Neural cell (in vitro differentiated cells): ENCODE measurements at regions not wholly inside any gene's neighbourhood (a gene's known extent, or its start where the extent isn't known, plus 50 kb on each side); places are given as distances from the start of the nearest gene placed in this dataset.

Experiments used
- H2AFZ ChIP-seq: fragments of 200-600, 300-800 bp; sonication (generic), shearing (Covaris generic); 2 replicates; pipeline ENCODE4 v1.6.0; 2014; ENCODE audit warnings: low read depth, mild to moderate bottlenecking, antibody characterized with exemption, low read length, moderate library complexity
- H3F3A ChIP-seq: fragments of 200-600 bp; shearing (Covaris generic); 2 replicates; pipeline ENCODE4 v1.6.1; 2016; ENCODE audit warnings: mild to moderate bottlenecking, moderate library complexity, mixed read lengths, antibody characterized with exemption, low read length; ENCODE audit not compliant: insufficient read depth, poor library complexity, severe bottlenecking
- H3K27ac ChIP-seq: fragments of 200-600, 300-800 bp; sonication (generic), shearing (Covaris generic); 2 replicates; pipeline ENCODE4 v1.5.1; 2014; ENCODE audit warnings: mild to moderate bottlenecking, low read length, moderate library complexity
- H3K27me3 ChIP-seq: fragments of 300-800, 200-600 bp; sonication (generic), shearing (Covaris generic); 2 replicates; pipeline ENCODE4 v1.6.0; 2014; ENCODE audit warnings: mild to moderate bottlenecking, low read depth, low read length, moderate library complexity; ENCODE audit not compliant: insufficient read depth
- H3K36me3 ChIP-seq: fragments of 300-800, 200-600 bp; sonication (generic), shearing (Covaris generic); 2 replicates; pipeline ENCODE4 v1.5.1; 2014; ENCODE audit warnings: mild to moderate bottlenecking, antibody characterized with exemption, low read length, moderate library complexity; ENCODE audit not compliant: insufficient read depth
- H3K4me2 ChIP-seq: fragments of 300-800, 200-600 bp; sonication (generic), shearing (Covaris generic); 2 replicates; pipeline ENCODE4 v1.6.0; 2014; ENCODE audit warnings: mild to moderate bottlenecking, low read length
- H3K4me3 ChIP-seq: fragments of 300-800, 200-600 bp; sonication (generic), shearing (Covaris generic); 2 replicates; pipeline ENCODE4 v1.5.1; 2014; ENCODE audit warnings: mild to moderate bottlenecking, low read length, moderate library complexity
- H3K79me2 ChIP-seq: fragments of 200-600 bp; shearing (Covaris generic); replicated peaks from 2 replicates; pipeline ENCODE4 v1.6.0; 2014; ENCODE audit warnings: mild to moderate bottlenecking, low read length, moderate library complexity; ENCODE audit not compliant: insufficient read depth
- H3K9ac ChIP-seq: fragments of 300-800, 200-600 bp; sonication (generic), shearing (Covaris generic); 2 replicates; pipeline ENCODE4 v1.6.1; 2016; ENCODE audit warnings: mild to moderate bottlenecking, low read length, mixed read lengths
- H3K9me2 ChIP-seq: fragments of 200-600 bp; shearing (Covaris generic); 2 replicates; pipeline ENCODE4 v1.6.1; 2016; ENCODE audit warnings: mild to moderate bottlenecking, low read length, mixed read lengths; ENCODE audit not compliant: insufficient read depth
- H3K9me3 ChIP-seq: fragments of 200-600, 300-800 bp; sonication (generic), shearing (Covaris generic); 2 replicates; pipeline ENCODE4 v1.6.1; 2016; ENCODE audit warnings: mild to moderate bottlenecking, mixed run types, low read length, moderate library complexity, mixed read lengths
- H4K20me1 ChIP-seq: fragments of 200-600 bp; shearing (Covaris generic); 2 replicates; pipeline ENCODE4 v1.6.1; 2016; ENCODE audit warnings: mild to moderate bottlenecking, mixed run types; ENCODE audit not compliant: insufficient read depth
- CTCF ChIP-seq: fragments of 450-650 bp; IDR thresholded peaks from 2 replicates; pipeline ENCODE4 v1.5.1; 2014; ENCODE audit warnings: antibody characterized with exemption, mild to moderate bottlenecking, moderate library complexity; ENCODE audit not compliant: poor library complexity, severe bottlenecking
- EP300 ChIP-seq: fragments of 450-650 bp; conservative IDR thresholded peaks from 2 replicates; pipeline ENCODE4 v1.6.1; 2014; ENCODE audit warnings: antibody characterized with exemption, mild to moderate bottlenecking, moderate library complexity; ENCODE audit not compliant: poor library complexity, severe bottlenecking
- EZH2 ChIP-seq: fragments of 200-600, 300-800 bp; shearing (Covaris generic), sonication (generic); IDR thresholded peaks from 2 replicates; pipeline ENCODE4 v1.6.1; 2014; ENCODE audit warnings: antibody characterized with exemption, low read length, borderline replicate concordance, mild to moderate bottlenecking; ENCODE audit not compliant: insufficient read depth, poor library complexity, severe bottlenecking
- MXI1 ChIP-seq: fragments of 450-650 bp; conservative IDR thresholded peaks from 2 replicates; pipeline ENCODE4 v1.6.1; 2014; ENCODE audit warnings: antibody characterized with exemption, mild to moderate bottlenecking; ENCODE audit not compliant: poor library complexity, severe bottlenecking
- POLR2AphosphoS5 ChIP-seq: IDR thresholded peaks from 2 replicates; pipeline ENCODE4 v1.6.1; 2012
- RAD21 ChIP-seq: fragments of 450-650 bp; conservative IDR thresholded peaks from 2 replicates; pipeline ENCODE4 v1.6.1; 2014; ENCODE audit warnings: antibody characterized with exemption, mild to moderate bottlenecking, moderate library complexity
- SMC3 ChIP-seq: fragments of 450-650 bp; conservative IDR thresholded peaks from 2 replicates; pipeline ENCODE4 v1.6.1; 2014; ENCODE audit warnings: antibody characterized with exemption, mild to moderate bottlenecking, moderate library complexity; ENCODE audit not compliant: poor library complexity
- TAF1 ChIP-seq: IDR thresholded peaks from 2 replicates; pipeline ENCODE4 v1.6.1; 2012; ENCODE audit warnings: low read depth
- TF ChIP-seq, protein P1 (sequence below): IDR thresholded peaks from 2 replicates; pipeline ENCODE4 v1.6.1; 2012; ENCODE audit warnings: borderline replicate concordance

DNA sequence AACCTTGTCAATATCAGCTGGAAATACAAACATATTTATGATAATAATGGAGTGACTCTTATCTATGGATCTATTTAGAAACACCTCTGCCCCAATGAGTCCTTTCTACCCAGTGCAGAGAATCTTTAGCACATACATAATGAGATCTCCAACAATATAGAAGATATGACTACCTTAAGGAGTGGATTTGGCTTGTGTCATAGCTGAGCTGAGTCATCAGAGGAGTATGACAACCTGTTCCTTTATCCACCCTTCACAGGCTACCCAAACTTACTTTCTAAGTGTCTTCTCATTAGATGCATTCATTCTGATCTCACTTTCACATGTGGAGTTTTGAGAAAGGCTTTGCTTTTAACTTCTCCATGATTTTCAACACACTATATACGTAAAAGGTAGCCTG lies 1218.9 kb downstream of the DSC3 start:
- Histone ChIP-seq H3K27ac (no peak overlapping the region), H3K27me3 (no peaks in the 10 kb centered on the region), H4K20me1 (no peaks in the 10 kb centered on the region), H3F3A (no peaks in the 10 kb centered on the region), H3K9me2 (no peaks in the 10 kb centered on the region), H3K79me2 (no peaks in the 10 kb centered on the region), H3K4me2 (no peak overlapping the region), H2AFZ (no peak overlapping the region), H3K9ac (no peak overlapping the region), H3K9me3 (no peaks in the 10 kb centered on the region), H3K36me3 (no peaks in the 10 kb centered on the region), H3K4me3 (no peak overlapping the region)
- TF ChIP-seq POLR2AphosphoS5 (no peak), SMC3 (no peak), EZH2 (no peak), TAF1 (no peak), MXI1 (no peak), EP300 (no peak), CTCF (no peak), RAD21 (no peak)
- TF ChIP-seq, protein P1, sequence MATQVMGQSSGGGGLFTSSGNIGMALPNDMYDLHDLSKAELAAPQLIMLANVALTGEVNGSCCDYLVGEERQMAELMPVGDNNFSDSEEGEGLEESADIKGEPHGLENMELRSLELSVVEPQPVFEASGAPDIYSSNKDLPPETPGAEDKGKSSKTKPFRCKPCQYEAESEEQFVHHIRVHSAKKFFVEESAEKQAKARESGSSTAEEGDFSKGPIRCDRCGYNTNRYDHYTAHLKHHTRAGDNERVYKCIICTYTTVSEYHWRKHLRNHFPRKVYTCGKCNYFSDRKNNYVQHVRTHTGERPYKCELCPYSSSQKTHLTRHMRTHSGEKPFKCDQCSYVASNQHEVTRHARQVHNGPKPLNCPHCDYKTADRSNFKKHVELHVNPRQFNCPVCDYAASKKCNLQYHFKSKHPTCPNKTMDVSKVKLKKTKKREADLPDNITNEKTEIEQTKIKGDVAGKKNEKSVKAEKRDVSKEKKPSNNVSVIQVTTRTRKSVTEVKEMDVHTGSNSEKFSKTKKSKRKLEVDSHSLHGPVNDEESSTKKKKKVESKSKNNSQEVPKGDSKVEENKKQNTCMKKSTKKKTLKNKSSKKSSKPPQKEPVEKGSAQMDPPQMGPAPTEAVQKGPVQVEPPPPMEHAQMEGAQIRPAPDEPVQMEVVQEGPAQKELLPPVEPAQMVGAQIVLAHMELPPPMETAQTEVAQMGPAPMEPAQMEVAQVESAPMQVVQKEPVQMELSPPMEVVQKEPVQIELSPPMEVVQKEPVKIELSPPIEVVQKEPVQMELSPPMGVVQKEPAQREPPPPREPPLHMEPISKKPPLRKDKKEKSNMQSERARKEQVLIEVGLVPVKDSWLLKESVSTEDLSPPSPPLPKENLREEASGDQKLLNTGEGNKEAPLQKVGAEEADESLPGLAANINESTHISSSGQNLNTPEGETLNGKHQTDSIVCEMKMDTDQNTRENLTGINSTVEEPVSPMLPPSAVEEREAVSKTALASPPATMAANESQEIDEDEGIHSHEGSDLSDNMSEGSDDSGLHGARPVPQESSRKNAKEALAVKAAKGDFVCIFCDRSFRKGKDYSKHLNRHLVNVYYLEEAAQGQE, result no peak

- H3K9me2 ChIP-seq, result no peaks in the 10 kb centered on the region
- H3K9me3 ChIP-seq, result no peaks in the 10 kb centered on the region
- no peaks in the 10 kb centered on the region for H3K36me3 ChIP-seq
- no peak overlapping the region for H2AFZ ChIP-seq
- H3K4me3 ChIP-seq, result no peak overlapping the region
- H3K27ac ChIP-seq, result peak overlapping the region; percentile 46
- H3K27me3 ChIP-seq, result no peaks in the 10 kb centered on the region
- no peak overlapping the region for H3K9ac ChIP-seq
- H4K20me1 ChIP-seq, result no peaks in the 10 kb centered on the region
- peak overlapping the region; percentile 1 for H3K4me2 ChIP-seq
- no peaks in the 10 kb centered on the region for H3F3A ChIP-seq
- H3K79me2 ChIP-seq, result no peaks in the 10 kb centered on the region
- no peak for TF ChIP-seq TAF1
- no peak for TF ChIP-seq MXI1
- TF ChIP-seq CTCF, result no peak
- no peak for TF ChIP-seq SMC3
- peak; percentile 70 for TF ChIP-seq EP300
- peak; percentile 53 for TF ChIP-seq POLR2AphosphoS5
- no peak for TF ChIP-seq RAD21
- TF ChIP-seq, protein P1, result no peak
- TF ChIP-seq EZH2, result no peak
These were observed 1221.0 kb downstream of the DSC3 start for GRCh38 chr18:29821544-29821943.
